Fibroblast of upper back skin (primary cell): ENCODE measurements at regions not wholly inside any gene's neighbourhood (a gene's known extent, or its start where the extent isn't known, plus 50 kb on each side); places are given as distances from the start of the nearest gene placed in this dataset.

Experiments
- DNase-seq: peaks from one replicate; pipeline ENCODE4 v3.0.0-alpha.2; 2013

DNA sequence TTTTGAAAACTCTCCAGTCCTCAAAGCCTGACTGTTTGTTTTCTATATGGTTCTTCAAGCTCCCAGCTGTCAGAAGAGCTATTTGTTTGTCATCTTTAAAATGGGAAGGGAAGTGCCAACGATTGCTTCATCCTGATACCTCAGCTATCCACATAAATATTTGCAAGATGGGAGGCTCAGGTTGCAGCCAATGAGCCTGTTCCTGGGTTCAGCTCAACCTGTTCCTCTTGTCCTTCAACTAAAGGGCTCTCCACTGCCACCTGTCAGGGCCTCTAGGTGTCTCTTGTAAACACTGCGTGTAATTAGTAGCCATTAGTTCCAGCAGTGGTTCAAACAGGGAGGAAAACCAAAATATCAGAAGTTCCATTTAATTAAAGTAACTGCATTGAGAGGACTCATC is 445.1 kb downstream of the AJAP1 start:
- DNase-seq, result no peak

DNA sequence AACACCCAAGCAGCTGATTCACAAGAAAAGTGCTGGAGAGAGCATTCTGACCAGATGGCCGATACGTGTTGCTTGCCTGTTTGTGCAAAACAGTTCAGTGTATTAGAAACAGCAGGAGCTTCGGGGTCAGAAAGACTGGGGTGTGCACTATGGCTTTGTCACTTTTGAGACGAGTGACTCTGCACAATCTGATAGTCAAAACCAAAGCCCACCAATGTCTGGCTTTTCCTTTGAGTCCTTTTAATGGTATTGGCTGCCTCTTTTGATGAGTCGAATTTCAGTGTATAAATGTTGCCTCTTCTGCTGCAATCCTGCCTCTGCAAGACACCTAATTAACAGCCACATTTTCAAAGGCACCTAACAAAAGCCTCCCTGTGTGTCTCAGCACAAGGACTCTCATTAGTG is 444.6 kb downstream of the AJAP1 start:
- DNase-seq, result no peak

DNA sequence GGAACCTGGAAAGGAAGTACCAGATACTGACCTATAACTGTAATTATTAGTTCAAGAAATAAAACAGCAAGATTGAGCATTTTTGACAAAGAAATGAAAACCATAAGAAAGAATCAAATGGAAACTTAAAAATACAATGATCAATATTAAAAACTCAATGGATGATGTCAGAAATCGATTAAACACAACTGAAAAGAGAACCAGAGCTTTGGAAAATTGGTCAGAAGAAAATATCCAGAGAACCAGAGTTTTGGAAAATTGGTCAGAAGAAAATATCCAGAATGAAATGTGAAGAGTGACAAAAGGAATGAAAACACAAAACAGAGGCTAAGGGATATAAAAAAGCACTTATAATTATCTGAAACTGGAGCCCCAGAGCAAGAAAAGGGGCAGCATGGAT is 438.6 kb downstream of the AJAP1 start:
- DNase-seq, result no peak

DNA sequence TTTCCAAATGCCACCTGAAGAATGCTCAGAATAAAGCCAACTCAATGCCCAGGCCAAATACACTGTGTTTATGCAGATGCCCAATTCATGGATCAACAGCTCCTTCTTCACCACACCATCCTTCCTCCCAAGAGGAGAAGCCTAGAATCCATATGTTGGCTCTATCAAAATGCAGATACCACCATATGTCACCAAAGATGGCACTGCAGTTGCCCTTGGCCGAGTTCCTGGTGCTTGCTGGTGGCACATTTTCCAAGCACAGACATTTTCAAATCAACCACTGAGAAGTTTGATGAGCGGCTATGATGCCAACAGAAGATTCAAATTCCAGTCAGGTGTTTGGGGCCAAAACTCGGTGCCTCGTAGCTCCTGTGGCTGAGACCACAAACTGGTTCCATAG is 430.3 kb downstream of the AJAP1 start:
- DNase-seq, result no peak

DNA sequence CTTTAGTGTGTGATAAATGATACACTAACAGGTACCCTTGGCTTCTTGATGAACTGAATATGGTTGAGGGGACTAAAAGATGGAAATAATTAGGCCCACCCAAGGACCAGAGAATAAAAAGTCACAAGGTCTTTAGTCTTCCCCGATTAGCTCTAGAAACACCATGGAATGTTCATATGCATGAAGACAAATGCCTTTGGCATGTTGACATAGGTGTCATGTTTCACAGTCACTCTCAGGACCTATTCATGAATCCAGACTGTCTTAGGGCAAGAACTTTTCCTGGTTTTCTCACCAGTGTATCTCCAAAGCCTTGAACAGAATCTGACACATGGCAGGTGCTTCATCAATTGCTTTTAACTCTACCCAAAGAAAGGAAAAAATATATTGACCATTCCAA is 412.8 kb downstream of the AJAP1 start:
- DNase-seq, result no peak

DNA sequence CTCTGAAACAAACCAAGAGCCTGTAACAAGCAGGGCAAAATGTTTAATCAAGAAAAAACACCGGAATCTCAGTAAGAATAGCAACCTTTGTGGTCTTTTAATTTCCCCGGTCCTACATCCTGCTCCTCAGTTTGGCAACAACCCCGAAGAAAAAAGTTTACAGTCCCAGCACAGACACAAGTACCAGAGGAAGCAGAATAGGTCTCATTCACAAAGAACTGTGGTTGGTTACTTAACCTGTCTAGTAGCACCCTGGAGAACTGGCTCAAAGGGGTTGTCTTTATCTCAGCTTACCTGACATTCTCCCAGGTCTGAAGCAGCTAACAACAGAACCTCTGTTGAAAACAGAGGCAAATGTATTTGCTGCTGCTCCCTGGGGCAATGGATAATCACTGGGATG is 399.3 kb downstream of the AJAP1 start:
- no peak for DNase-seq

DNA sequence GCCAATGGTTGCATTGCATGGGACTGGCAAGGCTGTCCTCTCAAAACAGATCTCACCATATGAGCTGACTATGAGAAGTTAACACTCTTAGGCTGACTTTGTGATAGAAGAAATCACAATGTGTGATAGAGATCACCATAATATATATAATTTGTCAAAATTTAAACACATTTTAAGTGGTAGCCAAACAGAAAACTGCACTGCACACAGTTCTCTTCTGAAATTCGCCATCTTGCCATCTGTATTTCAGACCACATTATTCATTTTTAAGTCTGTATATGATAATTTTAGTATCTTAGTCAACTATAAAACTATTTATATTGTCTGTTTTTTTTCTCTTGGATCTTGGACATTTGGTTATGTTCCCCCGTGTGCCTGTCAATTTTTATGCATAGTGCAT is 374.7 kb downstream of the AJAP1 start:
- DNase-seq, result no peak

DNA sequence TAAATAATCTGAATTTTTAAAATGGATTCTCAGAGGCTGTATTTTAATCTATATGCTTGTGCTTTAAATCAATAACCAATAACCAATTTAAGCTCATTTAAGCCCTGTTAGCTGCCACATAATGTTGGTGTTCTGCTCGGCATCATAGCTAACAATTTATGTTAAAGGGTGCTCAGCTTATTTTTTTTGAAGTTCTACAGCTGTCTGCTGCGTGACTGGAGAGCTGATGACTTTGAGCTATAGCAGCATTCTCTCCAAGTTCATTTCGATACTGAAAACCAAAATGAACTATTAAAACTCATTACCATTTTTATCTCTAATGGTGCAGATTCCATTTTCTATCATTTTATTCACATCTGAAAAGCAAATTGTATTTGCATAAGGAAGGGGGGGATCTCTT is 357.8 kb downstream of the AJAP1 start:
- no peak for DNase-seq

DNA sequence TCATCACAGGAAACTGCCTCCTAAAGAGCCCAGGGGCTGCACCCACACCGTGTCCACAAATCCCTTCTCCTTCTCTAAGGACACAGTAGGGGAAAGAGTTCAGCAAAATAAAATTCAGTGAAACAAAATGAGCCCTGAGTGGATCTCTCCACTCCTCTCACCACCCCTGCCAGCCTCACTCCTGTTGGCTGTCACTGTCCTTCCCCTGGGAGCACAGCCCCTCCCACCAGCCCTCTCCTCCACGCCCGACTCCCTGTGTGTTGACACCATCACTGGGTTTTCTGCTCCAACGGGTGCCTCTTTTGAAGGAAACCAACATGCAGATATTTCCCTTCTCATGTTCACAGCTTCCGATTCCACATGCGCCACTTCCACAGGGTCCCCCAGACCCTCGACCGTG is 356.2 kb downstream of the AJAP1 start:
- DNase-seq, result no peak

DNA sequence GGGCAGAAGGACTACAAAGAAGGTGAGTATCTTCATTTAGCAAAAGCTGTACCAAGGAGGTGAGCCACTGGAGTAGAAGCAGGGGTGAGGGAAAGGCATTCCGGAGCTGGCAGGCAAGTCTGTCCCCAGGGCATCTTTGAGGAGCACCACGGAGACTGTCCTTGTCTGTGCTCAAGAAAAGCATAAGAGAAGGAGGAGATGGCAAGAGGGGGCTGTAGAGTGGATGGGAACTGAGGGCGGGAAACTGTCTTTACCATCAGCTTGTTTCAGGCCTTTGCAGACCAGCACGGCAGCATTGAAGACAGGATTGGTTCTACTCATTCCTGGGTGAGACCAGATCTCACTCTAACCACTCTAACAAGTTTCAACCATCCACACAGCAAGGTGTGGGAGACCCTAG is 355.8 kb downstream of the AJAP1 start:
- no peak for DNase-seq

DNA sequence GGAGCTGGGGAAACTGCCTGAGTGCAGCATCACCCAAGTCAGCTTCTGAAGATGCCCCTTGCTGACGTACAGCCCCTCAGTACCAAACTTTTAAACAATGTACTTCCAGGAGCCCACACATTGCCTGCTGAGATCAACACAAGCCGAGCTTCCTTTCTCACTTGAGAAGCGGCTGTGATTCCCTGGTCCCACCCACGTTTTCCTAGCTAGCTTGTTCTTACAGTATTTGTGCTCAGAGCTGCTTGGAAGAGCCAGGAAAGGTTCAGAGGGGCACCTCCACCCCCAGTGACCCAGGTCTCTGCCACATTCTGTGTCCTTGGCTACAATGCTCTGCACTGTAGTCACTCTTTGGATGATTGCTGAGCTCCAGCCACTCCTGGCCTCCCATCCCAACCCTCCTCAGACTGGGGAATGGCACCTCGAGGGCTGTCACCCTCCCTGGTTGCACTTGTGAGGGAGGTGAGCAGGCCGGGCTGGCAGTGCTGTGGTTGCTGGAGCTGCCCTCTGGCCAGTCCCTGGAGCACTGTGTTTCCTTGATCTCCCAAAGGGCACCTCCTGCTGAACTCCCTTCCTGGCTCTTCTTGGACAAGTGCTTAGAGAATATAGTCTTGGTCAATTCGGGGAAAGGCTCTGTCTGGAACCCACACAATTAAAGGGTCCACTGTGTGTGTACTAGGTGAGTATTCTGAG is 355.1 kb downstream of the AJAP1 start:
- no peak for DNase-seq

DNA sequence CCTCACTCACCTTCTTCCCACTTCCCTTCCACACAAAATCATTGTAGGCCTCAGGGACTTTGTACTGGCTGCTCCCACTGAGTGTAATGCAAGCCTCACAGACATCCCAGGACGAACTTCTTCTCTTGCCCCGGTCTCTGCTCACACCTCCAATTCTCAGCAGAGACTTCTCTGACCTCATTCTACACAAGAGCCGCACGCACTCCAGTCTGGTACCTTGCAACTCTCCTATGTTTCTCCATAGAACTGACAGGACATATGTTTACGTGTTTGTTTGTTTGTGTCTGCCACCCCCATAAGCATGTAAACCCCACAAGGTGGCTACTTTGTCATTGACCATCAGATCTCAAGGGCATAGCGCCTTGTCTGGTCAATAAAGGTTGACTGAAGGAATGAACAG is 350.8 kb downstream of the AJAP1 start:
- no peak for DNase-seq

DNA sequence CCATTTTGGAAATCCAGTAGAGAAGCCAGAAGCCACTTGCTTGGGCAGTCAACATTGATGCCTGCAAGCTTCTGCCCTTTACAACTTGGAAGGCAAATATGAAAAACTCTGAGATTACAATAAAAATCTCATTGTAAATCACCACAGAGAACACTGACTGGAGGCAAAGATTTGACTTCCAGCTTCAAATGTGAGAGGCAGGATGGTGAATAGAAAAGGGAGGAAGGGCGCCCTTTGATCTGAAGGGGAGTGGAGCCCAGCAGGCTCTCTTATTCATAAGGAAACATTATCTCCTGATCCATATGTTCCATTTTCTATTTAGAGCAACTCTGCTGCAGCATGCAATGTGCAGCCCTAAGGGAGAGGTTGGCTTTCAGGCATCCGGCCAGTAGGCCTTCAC is 348.3 kb downstream of the AJAP1 start:
- DNase-seq, result no peak

DNA sequence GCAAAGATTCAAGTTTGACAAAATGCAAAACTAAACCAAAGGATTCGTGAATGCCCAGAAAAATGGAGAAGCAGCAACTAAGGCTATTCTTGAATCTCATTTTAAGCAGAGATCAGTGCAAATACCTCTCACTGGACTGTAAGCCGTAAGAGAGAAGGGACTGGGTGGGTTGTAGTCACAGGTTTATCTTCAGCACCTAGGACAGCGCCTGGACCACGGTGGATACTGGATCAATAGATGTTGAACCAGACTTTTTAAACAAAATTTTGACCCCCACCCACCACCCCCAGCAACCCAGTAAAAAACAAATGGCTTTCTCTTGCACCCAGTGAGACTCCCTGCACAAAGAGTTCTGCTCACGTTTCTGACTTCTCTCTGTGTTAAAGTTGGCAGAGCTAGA is 347.1 kb downstream of the AJAP1 start:
- no peak for DNase-seq

DNA sequence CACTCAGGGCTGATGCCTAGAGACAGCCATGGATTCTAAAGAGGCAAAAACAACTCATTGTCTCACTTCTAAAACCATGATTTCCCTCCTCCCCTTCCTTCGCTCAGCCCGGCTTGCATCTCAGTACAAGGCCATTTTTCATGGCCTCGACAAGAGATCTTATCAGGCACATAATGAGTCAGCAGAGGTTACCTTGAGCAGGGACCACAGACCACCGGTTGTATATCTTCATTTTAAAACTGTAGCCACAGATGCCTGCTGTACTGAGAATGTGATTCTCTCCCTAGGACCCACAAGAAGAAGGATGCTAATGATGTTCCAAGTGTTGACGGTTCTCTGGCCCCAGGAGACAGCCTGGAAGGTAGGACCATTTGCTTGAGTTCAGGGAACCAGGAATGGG is 331.9 kb downstream of the AJAP1 start:
- no peak for DNase-seq

DNA sequence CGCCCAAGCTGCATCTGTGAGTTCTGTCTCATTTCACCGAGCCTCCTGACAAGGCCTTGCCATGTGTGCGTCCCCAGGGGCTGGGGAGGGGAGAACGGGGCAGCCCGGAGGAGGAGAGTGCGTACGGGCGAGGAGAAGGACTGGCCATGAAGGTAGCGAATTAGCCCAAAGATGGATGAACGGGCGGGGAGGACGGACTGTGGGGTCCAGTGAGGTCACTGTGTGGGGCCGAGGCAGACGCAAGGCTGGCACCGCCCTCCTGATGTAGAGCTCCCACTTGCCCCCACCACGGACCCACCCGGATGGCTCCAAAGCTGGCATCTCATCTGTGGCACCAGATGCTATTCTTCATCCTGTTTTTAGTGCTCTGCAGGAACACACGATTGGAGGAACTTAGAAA is 330.4 kb downstream of the AJAP1 start:
- no peak for DNase-seq

DNA sequence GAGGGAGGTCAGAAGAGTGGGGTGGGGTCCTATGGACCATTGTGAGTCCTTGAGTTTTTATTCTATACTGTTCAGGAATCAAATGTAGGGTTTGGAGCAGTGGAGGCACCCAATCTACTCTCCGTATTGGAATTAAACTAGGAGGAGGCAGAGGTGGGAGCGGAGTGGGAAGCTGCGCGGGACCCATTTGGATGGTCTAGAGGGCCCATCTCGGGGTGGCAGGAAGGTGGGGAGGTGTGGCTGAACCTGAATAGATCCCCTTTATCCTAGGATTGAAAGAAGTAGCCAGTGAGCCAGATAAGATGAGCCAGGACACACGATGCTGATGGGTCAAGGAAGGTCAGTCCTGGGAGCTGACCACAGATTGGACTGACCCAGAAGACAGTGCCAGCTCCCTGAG is 325.8 kb downstream of the AJAP1 start:
- DNase-seq, result no peak

DNA sequence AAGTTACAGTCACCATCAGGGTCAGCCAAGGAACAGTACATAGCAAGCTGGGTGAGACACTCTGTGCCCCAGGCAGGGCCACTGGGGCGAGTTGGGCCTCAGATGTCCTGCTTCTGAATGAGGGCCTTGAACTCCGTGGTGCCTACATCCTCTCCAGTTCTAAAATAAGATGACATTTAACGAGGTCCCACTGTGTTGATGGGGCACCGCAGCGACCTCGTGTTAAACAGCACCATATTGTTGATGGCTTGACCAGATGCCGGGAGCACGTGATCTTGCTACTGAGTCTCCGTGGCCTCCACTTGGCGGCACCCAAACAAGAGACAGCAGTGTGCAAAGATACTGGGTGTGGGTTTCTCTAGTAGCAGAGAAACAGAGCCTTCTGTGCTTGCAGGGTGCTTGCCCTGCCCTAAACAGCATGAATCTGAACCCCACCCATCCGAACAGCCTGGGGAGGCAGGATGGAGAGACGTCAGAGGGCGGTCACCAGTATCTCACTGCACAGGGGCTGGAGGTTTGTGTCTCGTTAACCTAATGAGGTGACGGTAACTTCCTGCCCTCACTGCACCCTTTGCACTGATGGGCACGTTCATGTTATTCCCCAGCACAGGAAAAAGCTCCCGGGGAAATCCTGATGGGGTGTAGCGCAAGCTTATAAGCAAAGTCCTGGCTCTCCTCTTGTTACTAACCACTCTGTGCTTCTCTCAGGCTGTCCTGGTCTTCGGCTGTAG is 324.4 kb downstream of the AJAP1 start:
- DNase-seq, result no peak

DNA sequence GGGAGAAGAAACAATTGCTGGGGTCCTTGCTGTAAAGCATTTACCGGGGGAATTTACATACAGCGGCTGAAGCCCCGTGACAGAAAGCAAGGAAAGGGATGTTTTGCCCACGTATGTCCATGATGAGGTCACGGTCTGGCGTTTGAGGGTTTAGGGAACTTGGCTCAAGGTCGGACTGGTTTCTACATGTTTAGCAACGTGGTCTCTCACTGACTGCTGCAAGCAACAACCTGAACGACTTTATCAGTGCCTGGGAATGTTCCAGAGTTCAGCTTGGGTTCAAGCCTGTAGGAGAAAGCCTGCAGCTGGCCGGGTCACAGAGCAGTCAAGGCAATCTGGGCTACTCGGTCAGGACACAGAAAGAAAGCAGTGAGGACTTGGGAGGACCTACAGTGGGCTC is 323.3 kb downstream of the AJAP1 start:
- DNase-seq, result no peak

DNA sequence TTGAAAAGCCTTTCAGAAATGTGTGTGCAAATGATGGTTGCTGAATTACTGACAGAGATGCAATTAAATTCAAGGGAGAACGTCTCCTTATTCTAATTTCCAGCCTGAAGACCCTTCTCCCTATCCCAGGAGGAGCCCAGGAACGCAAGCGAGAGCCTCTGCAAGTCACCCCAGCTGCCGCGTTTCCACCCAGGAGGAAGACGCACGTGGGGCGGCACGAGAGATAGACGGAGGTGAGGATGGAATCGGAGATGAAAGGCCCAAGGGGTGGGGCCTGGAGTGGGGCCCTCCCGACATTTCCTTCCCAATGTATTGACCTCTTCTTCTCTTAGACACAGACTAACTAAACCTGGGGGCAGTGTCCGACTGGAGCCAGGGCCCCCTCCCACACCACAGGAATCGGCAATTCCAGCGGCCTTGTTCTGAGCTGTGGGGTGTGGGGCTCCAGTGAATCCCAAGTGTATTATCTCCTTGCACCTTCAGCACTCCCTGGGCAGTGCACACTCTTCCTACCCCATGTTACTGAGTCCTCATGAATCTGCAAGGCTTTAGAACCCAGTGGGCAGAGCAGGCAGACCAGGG is 322.5 kb downstream of the AJAP1 start:
- no peak for DNase-seq

DNA sequence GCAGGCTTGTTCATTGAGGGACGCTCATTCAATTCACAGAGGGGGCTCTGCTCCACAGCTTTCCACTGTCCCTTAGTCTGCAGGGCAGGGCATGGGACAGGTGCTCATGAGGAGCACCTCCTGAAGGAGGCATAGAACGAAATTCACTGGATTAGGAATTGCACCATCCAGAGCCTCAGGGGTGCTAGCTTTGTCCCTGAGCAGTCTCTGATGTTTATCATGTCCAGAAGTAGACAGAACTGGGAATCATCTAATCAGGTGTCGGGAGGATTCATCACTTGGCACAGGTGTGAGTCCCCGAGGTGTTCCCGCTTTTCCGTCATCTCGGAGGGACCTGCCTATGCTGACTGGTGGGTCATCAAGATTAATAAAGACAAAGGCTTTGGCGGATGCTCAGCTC is 321.4 kb downstream of the AJAP1 start:
- no peak for DNase-seq

DNA sequence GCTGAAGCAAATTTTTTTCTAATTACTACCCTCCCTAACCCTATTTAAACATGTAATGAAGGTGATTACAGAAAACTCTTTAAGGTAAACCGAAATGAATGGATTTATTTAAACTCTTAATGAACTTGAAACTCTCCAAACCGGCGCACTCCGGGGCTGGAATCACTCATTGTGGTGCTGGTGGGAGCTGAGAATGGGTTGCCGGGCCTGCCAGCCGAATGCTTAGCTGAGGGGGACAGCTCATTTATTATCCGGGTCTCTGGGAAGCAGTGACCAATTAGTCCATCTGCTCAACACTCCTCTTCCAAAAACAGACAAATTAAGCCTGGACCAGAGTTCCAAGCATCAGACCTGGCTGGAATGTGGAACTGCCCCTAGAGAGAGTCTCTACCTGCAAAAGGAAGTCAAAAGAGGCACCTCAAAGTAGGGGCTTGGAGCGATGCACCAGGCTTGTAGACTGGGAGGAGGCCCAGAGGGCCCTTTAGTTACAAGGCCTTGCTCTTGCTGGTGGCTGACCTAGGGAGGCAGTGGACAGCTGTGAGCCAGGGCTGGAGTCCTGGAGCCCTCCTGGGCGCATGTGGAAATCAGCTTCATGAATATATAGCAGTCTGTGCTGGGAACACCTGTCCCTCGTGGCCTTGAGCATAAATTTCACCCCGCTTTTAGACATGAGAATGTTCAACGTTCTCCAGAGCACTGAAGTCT is 320.7 kb downstream of the AJAP1 start:
- DNase-seq, result no peak

DNA sequence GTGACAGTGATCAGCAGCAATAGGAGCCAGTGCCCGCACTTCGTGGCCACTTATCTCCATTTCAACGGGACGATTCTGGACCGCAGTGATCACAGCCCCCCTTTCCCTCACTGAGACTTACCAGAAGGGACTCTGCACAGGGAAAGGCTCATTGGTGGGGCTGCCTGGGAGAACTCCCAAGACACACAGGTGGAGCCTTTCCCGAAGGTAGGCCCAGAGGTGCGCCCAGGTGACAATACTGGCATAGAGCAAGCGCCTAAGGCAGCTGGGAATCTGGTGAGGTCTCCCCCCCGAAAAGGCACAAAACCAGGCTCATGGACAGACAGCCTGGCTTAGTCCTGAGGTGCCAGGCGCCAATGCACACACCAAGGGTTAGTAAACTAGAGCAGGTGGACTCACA is 318.9 kb downstream of the AJAP1 start:
- no peak for DNase-seq

DNA sequence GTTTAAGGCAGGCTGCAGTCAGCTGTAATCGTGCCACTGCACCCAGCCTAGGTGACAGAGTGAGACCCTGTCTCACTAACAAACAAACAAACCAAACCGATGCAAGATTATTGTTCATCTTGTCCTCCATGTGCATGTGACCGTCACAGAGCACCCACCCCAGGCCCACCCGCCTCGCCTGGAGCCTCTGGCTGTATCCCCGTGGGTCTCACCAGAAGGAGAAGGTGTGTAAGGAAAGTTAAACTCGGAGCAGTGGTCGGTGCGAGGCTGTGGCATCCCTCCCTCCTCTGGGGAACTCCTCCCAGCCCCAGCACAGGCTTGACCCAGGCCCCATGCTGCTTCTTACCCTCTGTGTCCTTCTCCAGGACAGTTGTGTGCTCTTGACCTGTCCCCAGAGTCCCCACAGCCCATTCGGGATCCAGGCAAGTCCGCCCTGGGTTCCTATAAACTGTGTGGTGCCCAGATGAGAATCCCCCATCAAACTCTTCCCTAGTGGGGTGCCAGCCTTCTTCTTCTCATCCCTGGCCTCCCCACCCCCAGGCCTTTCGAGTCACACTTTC is 318.4 kb downstream of the AJAP1 start:
- DNase-seq, result no peak
